PC-9 (cell line): ENCODE measurements at regions not wholly inside any gene's neighbourhood (a gene's known extent, or its start where the extent isn't known, plus 50 kb on each side); places are given as distances from the start of the nearest gene placed in this dataset.

Experiments used
- BruUV-seq: library from RNA; stranded (reverse); fragments of 400-500 nt; replicated peaks from 2 replicates; lab custom pipeline; 2021; lab: Mats Ljungman, UMichigan
- CTCF ChIA-PET: fragments of 300-600 bp; sonication (Branson Sonifier 250); formaldehyde crosslinking; loops from one replicate; lab custom pipeline; 2022; ENCODE audit warnings: antibody characterized with exemption; lab: Charles Lee
- POLR2A ChIA-PET: fragments of 300-600 bp; sonication (Branson Sonifier 250); formaldehyde crosslinking; loops from one replicate; lab custom pipeline; 2022; ENCODE audit warnings: antibody characterized with exemption; ENCODE audit not compliant: unreplicated experiment; lab: Charles Lee
- DNase-seq, 2 experiments: peaks; one replicate each; pipeline versions ENCODE4 v3.0.0 to v3.0.0-alpha.2; 2015 to 2022; ENCODE audit warnings: mixed read lengths in 1 of 2
- H2AFZ ChIP-seq: fragments of 200-600 bp; sonication (generic); 2 replicates; pipeline ENCODE4 v1.8.1; 2017; ENCODE audit warnings: antibody characterized with exemption
- H3F3A ChIP-seq: fragments of 200-600 bp; sonication (generic); 2 replicates; pipeline ENCODE4 v1.8.1; 2017; ENCODE audit warnings: antibody characterized with exemption, mild to moderate bottlenecking, low read depth; ENCODE audit not compliant: insufficient read depth
- H3K27ac ChIP-seq: fragments of 200-600 bp; sonication (generic); 2 replicates; pipeline ENCODE4 v1.6.1; 2016; ENCODE audit warnings: mixed run types
- H3K27me3 ChIP-seq: fragments of 200-600 bp; sonication (generic); 2 replicates; pipeline ENCODE4 v1.6.1; 2016; ENCODE audit warnings: low read depth, mixed run types; ENCODE audit not compliant: insufficient read depth
- H3K36me3 ChIP-seq: fragments of 200-600 bp; sonication (generic); 2 replicates; pipeline ENCODE4 v1.6.1; 2016; ENCODE audit warnings: low read depth, mixed run types
- H3K4me1 ChIP-seq: fragments of 200-600 bp; sonication (generic); replicated peaks from 2 replicates; pipeline ENCODE4 v1.6.1; 2016; ENCODE audit warnings: mixed run types; ENCODE audit not compliant: insufficient read depth
- H3K4me2 ChIP-seq: fragments of 200-600 bp; sonication (generic); 2 replicates; pipeline ENCODE4 v1.6.1; 2017; ENCODE audit warnings: mixed run types
- H3K4me3 ChIP-seq: fragments of 200-600 bp; sonication (generic); 2 replicates; pipeline ENCODE4 v1.6.1; 2016; ENCODE audit warnings: mixed run types
- H3K79me2 ChIP-seq: fragments of 200-600 bp; sonication (generic); 2 replicates; pipeline ENCODE4 v1.6.1; 2017; ENCODE audit warnings: low read depth, mixed run types
- H3K9me2 ChIP-seq: fragments of 200-600 bp; sonication (generic); 2 replicates; pipeline ENCODE4 v1.8.1; 2017; ENCODE audit warnings: mild to moderate bottlenecking; ENCODE audit not compliant: insufficient read depth
- H3K9me3 ChIP-seq: fragments of 200-600 bp; sonication (generic); 2 replicates; pipeline ENCODE4 v1.8.1; 2016; ENCODE audit warnings: low read depth; ENCODE audit not compliant: insufficient read depth
- H4K20me1 ChIP-seq: fragments of 200-600 bp; sonication (generic); 2 replicates; pipeline ENCODE4 v1.8.1; 2017; ENCODE audit not compliant: insufficient read depth
- CTCF ChIP-seq: fragments of 200-600 bp; sonication (generic); conservative IDR thresholded peaks from 2 replicates; pipeline ENCODE4 v1.6.1; 2017; ENCODE audit warnings: mixed run types, antibody characterized with exemption, mild to moderate bottlenecking, moderate library complexity
- EZH2 ChIP-seq: fragments of 200-600 bp; sonication (generic); IDR thresholded peaks from 2 replicates; pipeline ENCODE4 v1.8.0; 2017; ENCODE audit warnings: antibody characterized with exemption, low read depth
- intact Hi-C: fragments of 100-400 bp; cut with micrococcal nuclease; formaldehyde crosslinking; loops from one replicate; pipeline ENCODE4 v1.10.0; 2022; ENCODE audit not compliant: unreplicated experiment

- no peak overlapping the region for H3K4me2 ChIP-seq
These were observed 318.2 kb upstream of the PSMD7 start for GRCh38 chr16:73978407-73978784.

GRCh38 chr16:73976644-73977043 lies 320.0 kb upstream of the PSMD7 start:
- Histone ChIP-seq H2AFZ (no peak overlapping the region), H3K4me3 (no peak overlapping the region), H3K4me1 (no peaks in the 10 kb centered on the region), H3K9me3 (no peaks in the 10 kb centered on the region), H3F3A (no peaks in the 10 kb centered on the region), H3K79me2 (no peaks in the 10 kb centered on the region), H3K36me3 (no peaks in the 10 kb centered on the region), H3K9me2 (no peaks in the 10 kb centered on the region), H4K20me1 (no peaks in the 10 kb centered on the region), H3K27ac (no peak overlapping the region), H3K27me3 (peaks cover 47% of the 10 kb centered on the region), H3K4me2 (no peak overlapping the region)
- no TSS peak for BruUV-seq
- DNase-seq: no peak
- CTCF ChIA-PET: no interaction called here
- intact Hi-C loops: loop anchor here (10.0 kb wide), 1 partner anchor 298 kb away; no protein-coding TSS in a partner anchor
- POLR2A ChIA-PET: no interaction called here
- TF ChIP-seq CTCF (no peak), EZH2 (no peak)

More at GRCh38 chr16:73978407-73978784, 318.2 kb upstream of the PSMD7 start:
- no peak for DNase-seq
- intact Hi-C loops: loop anchor here (10.0 kb wide), 1 partner anchor 296 kb away; no protein-coding TSS in a partner anchor
- H3K4me3 ChIP-seq: no peak overlapping the region
- ChIA-PET CTCF (no interaction called here), POLR2A (no interaction called here)
- no peaks in the 10 kb centered on the region for H3K79me2 ChIP-seq
- H3K36me3 ChIP-seq: no peaks in the 10 kb centered on the region
- peaks cover 43% of the 10 kb centered on the region for H3K27me3 ChIP-seq
- TF ChIP-seq EZH2 (no peak), CTCF (no peak)
- no peak overlapping the region for H2AFZ ChIP-seq
- no peak overlapping the region for H3K27ac ChIP-seq
- BruUV-seq: no TSS peak
- H3K4me1 ChIP-seq: no peaks in the 10 kb centered on the region
- H3K9me3 ChIP-seq: no peaks in the 10 kb centered on the region
- H4K20me1 ChIP-seq: no peaks in the 10 kb centered on the region
- no peaks in the 10 kb centered on the region for H3K9me2 ChIP-seq
- H3F3A ChIP-seq: no peaks in the 10 kb centered on the region

- CTCF ChIA-PET: no interaction called here
These were observed 323.4 kb upstream of the PSMD7 start for GRCh38 chr16:73973174-73973573.

More at GRCh38 chr16:73973174-73973573, 323.4 kb upstream of the PSMD7 start:
- H3K4me2 ChIP-seq: no peak overlapping the region
- no peaks in the 10 kb centered on the region for H3K79me2 ChIP-seq
- no peaks in the 10 kb centered on the region for H3K9me3 ChIP-seq
- BruUV-seq: no TSS peak
- intact Hi-C loops: loop anchor here (10.0 kb wide), 1 partner anchor 302 kb away; no protein-coding TSS in a partner anchor
- H3K36me3 ChIP-seq: no peaks in the 10 kb centered on the region
- no peaks in the 10 kb centered on the region for H4K20me1 ChIP-seq
- TF ChIP-seq CTCF: no peak
- TF ChIP-seq EZH2: no peak
- H3K27ac ChIP-seq: no peak overlapping the region
- no peak overlapping the region for H3K4me3 ChIP-seq
- H3K27me3 ChIP-seq: peaks cover 51% of the 10 kb centered on the region
- DNase-seq: no peak
- POLR2A ChIA-PET: no interaction called here
- H3F3A ChIP-seq: no peaks in the 10 kb centered on the region
- no peaks in the 10 kb centered on the region for H3K9me2 ChIP-seq
- H3K4me1 ChIP-seq: no peaks in the 10 kb centered on the region
- no peak overlapping the region for H2AFZ ChIP-seq
